Sigmoid colon (tissue), 3 donors: ENCODE measurements at regions not wholly inside any gene's neighbourhood (a gene's known extent, or its start where the extent isn't known, plus 50 kb on each side); places are given as distances from the start of the nearest gene placed in this dataset.

Experiments used
- POLR2A ChIP-seq, 2 donors: fragments of 450-650 bp; IDR thresholded peaks; one replicate each; pipeline ENCODE4 v1.6.1; 2016; ENCODE audit warnings: antibody characterized with exemption in 2 of 2, mild to moderate bottlenecking in 2 of 2, moderate library complexity in 2 of 2
- TF ChIP-seq, protein P1 (sequence below), 4 experiments: fragments of 450-650 bp in 3 of 4; fragments of 200-600 bp in 1 of 4; IDR thresholded peaks; one replicate each; pipeline ENCODE4 v1.5.1; 2016 to 2019; ENCODE audit warnings: antibody characterized with exemption in 4 of 4, mild to moderate bottlenecking in 3 of 4, moderate library complexity in 2 of 4

DNA sequence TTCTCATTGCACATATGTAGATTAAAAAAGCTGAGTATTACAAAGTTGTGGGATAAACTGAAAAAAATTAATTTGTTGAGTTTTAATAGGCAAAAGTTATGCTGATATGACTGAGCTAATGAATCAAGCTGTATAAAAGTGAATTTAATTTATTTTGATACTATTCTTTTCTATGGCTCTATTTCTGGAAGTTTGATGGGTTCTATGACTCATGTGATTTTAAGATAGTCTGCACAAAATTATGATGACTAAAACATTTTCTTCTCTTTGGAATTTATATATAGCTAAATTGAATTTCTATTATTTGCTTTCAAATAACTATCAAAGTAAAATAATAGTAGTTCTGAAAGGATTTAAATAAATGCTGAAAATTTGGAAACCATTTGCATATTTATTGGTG lies 71.0 kb upstream of the MMADHC start:
- TF ChIP-seq, protein P1, sequence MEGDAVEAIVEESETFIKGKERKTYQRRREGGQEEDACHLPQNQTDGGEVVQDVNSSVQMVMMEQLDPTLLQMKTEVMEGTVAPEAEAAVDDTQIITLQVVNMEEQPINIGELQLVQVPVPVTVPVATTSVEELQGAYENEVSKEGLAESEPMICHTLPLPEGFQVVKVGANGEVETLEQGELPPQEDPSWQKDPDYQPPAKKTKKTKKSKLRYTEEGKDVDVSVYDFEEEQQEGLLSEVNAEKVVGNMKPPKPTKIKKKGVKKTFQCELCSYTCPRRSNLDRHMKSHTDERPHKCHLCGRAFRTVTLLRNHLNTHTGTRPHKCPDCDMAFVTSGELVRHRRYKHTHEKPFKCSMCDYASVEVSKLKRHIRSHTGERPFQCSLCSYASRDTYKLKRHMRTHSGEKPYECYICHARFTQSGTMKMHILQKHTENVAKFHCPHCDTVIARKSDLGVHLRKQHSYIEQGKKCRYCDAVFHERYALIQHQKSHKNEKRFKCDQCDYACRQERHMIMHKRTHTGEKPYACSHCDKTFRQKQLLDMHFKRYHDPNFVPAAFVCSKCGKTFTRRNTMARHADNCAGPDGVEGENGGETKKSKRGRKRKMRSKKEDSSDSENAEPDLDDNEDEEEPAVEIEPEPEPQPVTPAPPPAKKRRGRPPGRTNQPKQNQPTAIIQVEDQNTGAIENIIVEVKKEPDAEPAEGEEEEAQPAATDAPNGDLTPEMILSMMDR (IDR thresholded peaks at IDR 0.05): no peak
- TF ChIP-seq POLR2A (IDR thresholded peaks at IDR 0.05): no peak
